Heart left ventricle (tissue), 16 donors: ENCODE measurements at regions not wholly inside any gene's neighbourhood (a gene's known extent, or its start where the extent isn't known, plus 50 kb on each side); places are given as distances from the start of the nearest gene placed in this dataset.

Experiments
- ATAC-seq, 4 donors: fragments of 200-7000 bp; cut with Tn5 transposase; one replicate each; pipeline ENCODE4 v1.9.1; 2020 to 2022; ENCODE audit warnings: moderate library complexity in 4 of 4, mild to moderate bottlenecking in 3 of 4, moderate number of reproducible peaks in 1 of 4
- DNase-seq, 5 donors: peaks; one replicate each; pipeline ENCODE4 v3.0.0-alpha.2; 2020
- H3K27ac ChIP-seq, 12 donors: fragments of 200-600 bp; sonication (generic) in 4 of 12; one replicate each; pipeline versions ENCODE4 v1.5.0 to v1.8.0; 2016 to 2022; ENCODE audit warnings: mild to moderate bottlenecking in 2 of 12
- H3K27me3 ChIP-seq, 9 donors: fragments of 200-600 bp; sonication (generic) in 2 of 9; one replicate each; pipeline versions ENCODE4 v1.5.1 to v1.8.0; 2016 to 2022; ENCODE audit warnings: mild to moderate bottlenecking in 3 of 9
- H3K36me3 ChIP-seq, 9 donors: fragments of 200-600 bp; sonication (generic) in 2 of 9; one replicate each; pipeline versions ENCODE4 v1.5.0 to v1.8.0; 2018 to 2022; ENCODE audit warnings: mild to moderate bottlenecking in 2 of 9
- H3K4me1 ChIP-seq, 12 donors: fragments of 200-600 bp; sonication (generic) in 4 of 12; one replicate each; pipeline versions ENCODE4 v1.5.0 to v1.8.0; 2016 to 2022; ENCODE audit warnings: mild to moderate bottlenecking in 3 of 12
- H3K4me3 ChIP-seq, 12 donors: fragments of 200-600 bp; sonication (generic) in 4 of 12; one replicate each; pipeline versions ENCODE4 v1.5.0 to v1.8.0; 2017 to 2022; ENCODE audit warnings: mild to moderate bottlenecking in 9 of 12, moderate library complexity in 4 of 12
- H3K9me3 ChIP-seq, 12 donors: fragments of 200-600 bp; sonication (generic) in 4 of 12; one replicate each; pipeline versions ENCODE4 v1.5.0 to v1.8.0; 2016 to 2022; ENCODE audit warnings: mild to moderate bottlenecking in 1 of 12
- POLR2A ChIP-seq, 2 donors: fragments of 450-650 bp; IDR thresholded peaks; one replicate each; pipeline ENCODE4 v1.6.1; 2017; ENCODE audit warnings: antibody characterized with exemption in 2 of 2, mild to moderate bottlenecking in 2 of 2, moderate library complexity in 2 of 2
- WGBS, 4 donors: extraction: QIAGEN DNeasy Blood & Tissue Kit in 2 of 4; methylation state at CpG; one replicate each; pipeline versions ENCODE4 v1.1.5 to v1.1.7; 2013 to 2018; 5-methylcytosine and 5-hydroxymethylcytosine counted together
- intact Hi-C, 10 donors: fragments of 100-400 bp; cut with DNase I; formaldehyde crosslinking; loops; one replicate each; pipeline versions ENCODE4 v1.11.1 to v1.14.2; 2022
- TF ChIP-seq, protein P1 (sequence below), 12 donors: fragments of 200-600 bp; sonication (generic) in 4 of 12; IDR thresholded peaks; one replicate each; pipeline versions ENCODE4 v1.5.0 to v1.8.0; 2018 to 2022; ENCODE audit warnings: antibody characterized with exemption in 12 of 12, mild to moderate bottlenecking in 5 of 12
- donor health status: ischemic (EF 13 %, LVEDD 7.1; RV severe dilation, severe dysfunction).
- donor health status: healthy with polysubstance abuse.
- donor health status: DM: no; HTN: yes; CAD: no.
- donor health status: DM: no; HTN: no; CAD: no.
- donor health status: ischemic (EF 25% LVEDD 6.9; RV normal size, moderate dysfunction).
- donor health status: ischemic (EF 25% LVEDD 5.7; RV mildly dilated, moderate dysfunction).
- donor health status: healthy.
- donor health status: DM: yes; HTN: yes; CAD: no.
- donor health status: ischemic (EF 35%, LVEDD 5.7; RV mildly dilated, moderate dysfunction).
- donor health status: nonischemic (EF 11% LVEDD 7.7; RV severe dilation, severe dysfunction).
- donor health status: DM: yes; HTN: yes; CAD: no.
- donor health status: PGD.
- donor health status: ischemic (EF 29% LVEDD 5.4; RV normal size, mild dysfunction).
- donor health status: nonischemic (EF 23%, LVEDD 6.1; RV moderate dilation, normal function).

DNA sequence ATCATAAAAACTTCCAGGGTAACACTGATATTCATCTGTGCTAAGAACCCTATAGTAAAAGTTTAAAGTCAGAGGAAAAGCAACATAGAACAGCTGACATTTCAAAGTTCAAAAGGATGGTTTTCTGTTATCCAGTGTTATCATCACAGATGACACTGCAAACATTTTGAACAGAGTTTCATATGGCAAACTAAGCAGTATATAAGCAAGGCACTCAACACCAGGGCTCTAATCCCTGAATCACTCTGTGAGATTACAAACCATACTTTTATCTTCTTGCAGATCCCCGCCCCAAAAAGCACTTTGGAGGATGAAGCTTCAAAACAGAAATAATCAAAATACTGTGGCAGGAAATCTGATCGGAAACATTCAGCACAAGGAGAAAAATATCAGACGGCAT lies 508.2 kb upstream of the KIF2B start:
- Histone ChIP-seq H3K4me3 (no peak overlapping the region), H3K9me3 (peaks cover 0 to 17% (median 7%) of the 10 kb centered on the region in 12 donors), H3K27me3 (no peaks in the 10 kb centered on the region), H3K36me3 (no peaks in the 10 kb centered on the region), H3K27ac (no peak overlapping the region), H3K4me1 (no peaks in the 10 kb centered on the region)
- TF ChIP-seq POLR2A (IDR thresholded peaks at IDR 0.05), result no peak
- TF ChIP-seq, protein P1, sequence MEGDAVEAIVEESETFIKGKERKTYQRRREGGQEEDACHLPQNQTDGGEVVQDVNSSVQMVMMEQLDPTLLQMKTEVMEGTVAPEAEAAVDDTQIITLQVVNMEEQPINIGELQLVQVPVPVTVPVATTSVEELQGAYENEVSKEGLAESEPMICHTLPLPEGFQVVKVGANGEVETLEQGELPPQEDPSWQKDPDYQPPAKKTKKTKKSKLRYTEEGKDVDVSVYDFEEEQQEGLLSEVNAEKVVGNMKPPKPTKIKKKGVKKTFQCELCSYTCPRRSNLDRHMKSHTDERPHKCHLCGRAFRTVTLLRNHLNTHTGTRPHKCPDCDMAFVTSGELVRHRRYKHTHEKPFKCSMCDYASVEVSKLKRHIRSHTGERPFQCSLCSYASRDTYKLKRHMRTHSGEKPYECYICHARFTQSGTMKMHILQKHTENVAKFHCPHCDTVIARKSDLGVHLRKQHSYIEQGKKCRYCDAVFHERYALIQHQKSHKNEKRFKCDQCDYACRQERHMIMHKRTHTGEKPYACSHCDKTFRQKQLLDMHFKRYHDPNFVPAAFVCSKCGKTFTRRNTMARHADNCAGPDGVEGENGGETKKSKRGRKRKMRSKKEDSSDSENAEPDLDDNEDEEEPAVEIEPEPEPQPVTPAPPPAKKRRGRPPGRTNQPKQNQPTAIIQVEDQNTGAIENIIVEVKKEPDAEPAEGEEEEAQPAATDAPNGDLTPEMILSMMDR (IDR thresholded peaks at IDR 0.05), result no peak
- WGBS, 4 donors, result 56 to 64% (median 62%) methylated on average over 3 of the region's 3 CpGs
- ATAC-seq (no peak), DNase-seq (no peak)
- intact Hi-C loops, result no loop called here

DNA sequence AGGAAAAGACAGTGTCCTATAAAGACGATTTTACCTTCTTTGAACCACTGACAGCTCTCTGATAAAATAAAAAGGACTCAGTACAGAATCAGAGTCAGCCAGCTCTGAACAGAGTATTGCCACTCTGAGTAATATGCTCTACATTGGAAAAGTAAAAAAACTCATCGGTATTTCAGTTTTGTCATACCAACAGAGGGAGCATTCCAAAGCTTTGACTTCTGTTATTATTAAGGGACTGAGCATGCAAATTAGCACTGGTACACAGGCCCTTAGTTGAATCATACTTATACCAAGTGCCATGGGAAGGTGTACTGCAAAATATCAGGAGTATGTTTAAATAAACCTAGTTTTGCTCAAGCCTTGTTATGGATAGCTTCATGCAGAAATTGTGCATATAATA lies 509.0 kb upstream of the KIF2B start:
- TF ChIP-seq POLR2A (IDR thresholded peaks at IDR 0.05), result no peak
- TF ChIP-seq, protein P1 (IDR thresholded peaks at IDR 0.05), result peak in 1 of 12 donors; percentile 9
- Histone ChIP-seq H3K36me3 (no peaks in the 10 kb centered on the region), H3K9me3 (peaks cover 0 to 25% (median 7%) of the 10 kb centered on the region in 12 donors), H3K27ac (no peak overlapping the region), H3K4me3 (no peak overlapping the region), H3K4me1 (no peaks in the 10 kb centered on the region), H3K27me3 (no peaks in the 10 kb centered on the region)
- intact Hi-C loops, result no loop called here
- ATAC-seq (no peak), DNase-seq (no peak)
- 46 to 58% (median 54%) methylated on average over 2 of the region's 2 CpGs for WGBS, 4 donors

DNA sequence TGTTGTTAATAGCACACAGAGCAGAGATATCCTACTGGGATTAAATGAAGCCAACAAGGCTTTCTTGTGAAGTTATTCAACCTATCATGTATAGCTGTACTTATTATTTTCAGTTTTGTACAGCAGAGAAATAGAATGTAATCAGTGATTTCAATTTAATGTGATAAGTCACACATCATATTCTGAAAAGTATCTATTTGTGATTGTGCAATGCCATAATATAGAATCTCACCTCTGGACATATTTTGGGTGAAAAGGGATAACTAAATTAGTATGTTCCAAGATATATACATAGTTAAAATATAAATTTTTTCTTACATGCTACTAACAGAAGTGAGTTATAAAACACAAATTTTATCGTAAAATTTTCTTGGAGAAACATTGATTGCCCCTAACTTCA lies 544.3 kb upstream of the KIF2B start:
- 70 to 82% (median 78%) methylated on average over 1 of the region's 1 CpG for WGBS, 4 donors
- ATAC-seq, result no peak
- DNase-seq, result no peak

DNA sequence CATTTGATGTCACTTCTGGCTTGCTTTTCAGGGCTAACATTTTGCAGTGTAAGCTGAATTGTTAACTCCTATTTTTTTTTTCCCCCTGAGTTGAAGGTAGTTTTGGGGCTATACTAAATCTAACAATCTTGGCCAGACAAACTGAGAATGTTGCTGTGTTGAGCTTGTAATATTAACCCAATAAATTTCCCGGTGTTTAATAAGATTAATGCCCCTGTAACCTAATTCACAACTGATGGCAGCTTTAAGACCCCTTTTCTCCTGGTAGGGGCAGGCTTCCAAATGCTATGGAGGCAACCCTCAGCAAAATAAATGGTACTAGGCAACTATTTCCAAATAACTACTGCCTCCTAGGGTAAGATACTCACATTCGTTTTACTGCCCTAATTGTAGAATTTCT lies 549.6 kb upstream of the KIF2B start:
- Histone ChIP-seq H3K27ac (no peak overlapping the region), H3K4me1 (no peaks in the 10 kb centered on the region), H3K36me3 (no peaks in the 10 kb centered on the region), H3K9me3 (no peaks in the 10 kb centered on the region), H3K4me3 (no peak overlapping the region), H3K27me3 (no peaks in the 10 kb centered on the region)
- intact Hi-C loops, result no loop called here
- ATAC-seq, result no peak
- TF ChIP-seq, protein P1 (IDR thresholded peaks at IDR 0.05), result no peak
- TF ChIP-seq POLR2A (IDR thresholded peaks at IDR 0.05), result no peak
- WGBS, 4 donors, result 45 to 68% (median 66%) methylated on average over 2 of the region's 2 CpGs
- no peak for DNase-seq

More for the DNA sequence above, 544.3 kb upstream of the KIF2B start:
- Histone ChIP-seq H3K36me3 (no peaks in the 10 kb centered on the region), H3K4me3 (no peak overlapping the region), H3K27ac (no peak overlapping the region), H3K4me1 (no peaks in the 10 kb centered on the region), H3K27me3 (no peaks in the 10 kb centered on the region), H3K9me3 (no peaks in the 10 kb centered on the region)
- no peak for TF ChIP-seq POLR2A (IDR thresholded peaks at IDR 0.05)
- TF ChIP-seq, protein P1 (IDR thresholded peaks at IDR 0.05), result no peak
- intact Hi-C loops, result no loop called here
